Osteoblast (primary cell): ENCODE measurements at regions not wholly inside any gene's neighbourhood (a gene's known extent, or its start where the extent isn't known, plus 50 kb on each side); places are given as distances from the start of the nearest gene placed in this dataset.
"Not testable (repeated sequence)": the region's sequence is repeated elsewhere in the genome, so short reads cannot be mapped to it uniquely, and the experiment has no call there.

ENCODE experiments used
- DNase-seq: peaks from one replicate; pipeline ENCODE4 v3.0.0; 2011; ENCODE audit warnings: low spot score, mixed read lengths; ENCODE audit not compliant: insufficient read length; ENCODE audit errors: missing footprints
- H2AFZ ChIP-seq: 2 replicates; pipeline ENCODE4 v1.6.0; 2011; ENCODE audit warnings: mild to moderate bottlenecking, low read length
- H3K27ac ChIP-seq: 2 replicates; pipeline ENCODE4 v1.5.1; 2011; ENCODE audit warnings: mild to moderate bottlenecking, low read depth, low read length, moderate library complexity
- H3K27me3 ChIP-seq: 2 replicates; pipeline ENCODE4 v1.6.0; 2012; ENCODE audit warnings: mild to moderate bottlenecking, control low read depth, inconsistent platforms, low read length, moderate library complexity; ENCODE audit not compliant: insufficient read depth
- H3K36me3 ChIP-seq: 2 replicates; pipeline ENCODE4 v1.5.1; 2011; ENCODE audit warnings: mild to moderate bottlenecking, low read length, control low read depth, moderate library complexity; ENCODE audit not compliant: insufficient read depth
- H3K4me1 ChIP-seq: 2 replicates; pipeline ENCODE4 v1.5.1; 2011; ENCODE audit warnings: mild to moderate bottlenecking, low read length, control low read depth, moderate library complexity; ENCODE audit not compliant: insufficient read depth
- H3K4me2 ChIP-seq: 2 replicates; pipeline ENCODE4 v1.6.0; 2011; ENCODE audit warnings: mild to moderate bottlenecking, low read length; ENCODE audit not compliant: insufficient read depth
- H3K4me3 ChIP-seq: fragments of 200-600 bp; sonication (generic); 3 replicates; pipeline ENCODE4 v1.5.1; 2012; ENCODE audit warnings: mild to moderate bottlenecking, low read length, inconsistent platforms; ENCODE audit not compliant: insufficient read depth
- H3K79me2 ChIP-seq: 2 replicates; pipeline ENCODE4 v1.6.0; 2012; ENCODE audit warnings: mild to moderate bottlenecking, low read length, control low read depth, inconsistent platforms; ENCODE audit not compliant: insufficient read depth
- H3K9me3 ChIP-seq: 2 replicates; pipeline ENCODE4 v1.5.1; 2011; ENCODE audit warnings: low read depth, low read length, control low read depth
- H4K20me1 ChIP-seq: 2 replicates; pipeline ENCODE4 v1.6.0; 2012; ENCODE audit warnings: mild to moderate bottlenecking, low read length, control low read depth; ENCODE audit not compliant: insufficient read depth
- CTCF ChIP-seq: IDR thresholded peaks from 2 replicates; pipeline ENCODE4 v1.5.1; 2011; ENCODE audit warnings: mild to moderate bottlenecking, low read depth, low read length, moderate library complexity; ENCODE audit errors: extremely low read depth

GRCh38 chr5:18534119-18534518, 899.9 kb downstream of the TAF11L14 start:
- no peak overlapping the region for H3K4me3 ChIP-seq
- H3K36me3 ChIP-seq = no peaks in the 10 kb centered on the region
- H3K27ac ChIP-seq = no peak overlapping the region
- no peaks in the 10 kb centered on the region for H3K9me3 ChIP-seq
- H3K4me1 ChIP-seq = no peaks in the 10 kb centered on the region
- no peak overlapping the region for H2AFZ ChIP-seq
- no peak overlapping the region for H3K4me2 ChIP-seq
- DNase-seq = no peak
- no peaks in the 10 kb centered on the region for H3K79me2 ChIP-seq
- H3K27me3 ChIP-seq = no peaks in the 10 kb centered on the region
- no peak for TF ChIP-seq CTCF
- H4K20me1 ChIP-seq = no peaks in the 10 kb centered on the region

- H3K9me3 ChIP-seq, H3K4me3 ChIP-seq, H3K4me1 ChIP-seq, H3K36me3 ChIP-seq, DNase-seq, H2AFZ ChIP-seq, H3K4me2 ChIP-seq, H4K20me1 ChIP-seq, H3K27ac ChIP-seq, H3K27me3 ChIP-seq, H3K79me2 ChIP-seq: not testable (repeated sequence)
Measured at GRCh38 chr5:18535753-18536152, 901.5 kb downstream of the TAF11L14 start.

- Histone ChIP-seq H3K27me3 (no peaks in the 10 kb centered on the region), H3K9me3 (peaks cover 3% of the 10 kb centered on the region), H3K4me3 (no peak overlapping the region), H3K79me2 (no peaks in the 10 kb centered on the region), H2AFZ (no peak overlapping the region), H4K20me1 (no peaks in the 10 kb centered on the region), H3K4me2 (no peak overlapping the region), H3K27ac (no peak overlapping the region), H3K36me3 (no peaks in the 10 kb centered on the region), H3K4me1 (no peaks in the 10 kb centered on the region)
- TF ChIP-seq CTCF = no peak
- DNase-seq = no peak
Measured at GRCh38 chr5:18544421-18544820, 910.2 kb downstream of the TAF11L14 start.

GRCh38 chr5:18546591-18546990, 912.3 kb downstream of the TAF11L14 start:
- Histone ChIP-seq H3K79me2 (no peaks in the 10 kb centered on the region), H3K27ac (no peak overlapping the region), H3K4me2 (no peak overlapping the region), H3K4me3 (no peak overlapping the region), H3K27me3 (no peaks in the 10 kb centered on the region), H3K9me3 (peaks cover 3% of the 10 kb centered on the region), H3K4me1 (no peaks in the 10 kb centered on the region), H4K20me1 (no peaks in the 10 kb centered on the region), H3K36me3 (no peaks in the 10 kb centered on the region), H2AFZ (no peak overlapping the region)
- TF ChIP-seq CTCF = no peak
- DNase-seq = no peak
